ENCODE measurements at regions not wholly inside any gene's neighbourhood (a gene's known extent, or its start where the extent isn't known, plus 50 kb on each side); places are given as distances from the start of the nearest gene placed in this dataset.
"Not testable (repeated sequence)": the region's sequence is repeated elsewhere in the genome, so short reads cannot be mapped to it uniquely, and the experiment has no call there.

DNA sequence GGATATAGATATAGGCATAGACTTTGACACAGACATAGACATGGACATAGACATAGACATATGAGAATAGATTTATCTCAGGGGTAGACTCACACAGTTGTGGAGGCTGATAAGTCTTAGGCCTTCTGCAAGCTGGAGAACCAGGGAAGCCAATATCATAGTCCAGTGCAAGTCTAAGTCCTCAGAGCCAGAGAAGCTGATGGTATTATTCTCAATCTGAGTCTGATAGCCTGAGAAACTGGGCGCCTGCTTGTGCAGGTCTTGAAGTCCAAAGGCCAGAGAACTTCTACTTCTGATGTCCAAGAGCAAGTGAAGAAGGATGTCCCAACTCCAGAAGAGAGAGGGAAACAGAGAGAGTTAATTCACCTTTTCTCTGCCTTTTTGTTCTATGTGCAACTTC lies 476.5 kb downstream of the SLC6A15 start:
- H3K36me3 Mint-ChIP-seq (ENCODE audit: low read depth), result no peaks in the 10 kb centered on the region
- H3K9me3 Mint-ChIP-seq (ENCODE audit: insufficient read depth), result no peaks in the 10 kb centered on the region
- DNase-seq (no peak), ATAC-seq (no peak)
- no peaks in the 10 kb centered on the region for H3K27me3 Mint-ChIP-seq (ENCODE audit: low read depth)
- ChIA-PET CTCF (no interaction called here), POLR2A (no interaction called here)
- no peak overlapping the region for H3K4me3 Mint-ChIP-seq
- H3K4me1 Mint-ChIP-seq (ENCODE audit: low read depth), result no peaks in the 10 kb centered on the region
- no peak overlapping the region for H3K27ac Mint-ChIP-seq

DNA sequence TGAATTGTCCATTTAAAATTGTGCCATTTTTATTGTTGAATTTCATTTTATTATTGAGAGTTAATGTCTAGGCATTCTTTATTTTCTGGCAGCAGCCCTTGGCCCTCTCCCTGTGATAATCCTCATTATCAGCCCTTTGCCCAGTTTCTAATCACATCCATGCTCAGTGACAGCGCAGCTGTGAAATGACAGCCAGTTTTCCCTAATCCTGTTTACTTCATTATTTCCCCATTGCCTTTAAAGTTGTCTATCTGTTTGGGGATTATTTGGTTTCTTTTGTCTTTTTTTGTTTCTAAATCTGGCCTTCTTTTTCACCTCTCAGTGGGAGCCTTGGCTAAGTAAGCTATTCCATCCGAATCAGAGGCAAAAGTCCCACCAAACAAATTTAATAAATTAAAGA lies 476.9 kb downstream of the SLC6A15 start:
- CTCF ChIA-PET, result no interaction called here
- H3K27me3 Mint-ChIP-seq (ENCODE audit: low read depth), result no peaks in the 10 kb centered on the region
- H3K27ac Mint-ChIP-seq, result no peak overlapping the region
- POLR2A ChIA-PET, result no interaction called here
- no peak for DNase-seq
- H3K4me1 Mint-ChIP-seq (ENCODE audit: low read depth), result no peaks in the 10 kb centered on the region
- H3K9me3 Mint-ChIP-seq (ENCODE audit: insufficient read depth), result no peaks in the 10 kb centered on the region
- H3K36me3 Mint-ChIP-seq (ENCODE audit: low read depth), result no peaks in the 10 kb centered on the region
- ATAC-seq, result no peak
- H3K4me3 Mint-ChIP-seq, result no peak overlapping the region

DNA sequence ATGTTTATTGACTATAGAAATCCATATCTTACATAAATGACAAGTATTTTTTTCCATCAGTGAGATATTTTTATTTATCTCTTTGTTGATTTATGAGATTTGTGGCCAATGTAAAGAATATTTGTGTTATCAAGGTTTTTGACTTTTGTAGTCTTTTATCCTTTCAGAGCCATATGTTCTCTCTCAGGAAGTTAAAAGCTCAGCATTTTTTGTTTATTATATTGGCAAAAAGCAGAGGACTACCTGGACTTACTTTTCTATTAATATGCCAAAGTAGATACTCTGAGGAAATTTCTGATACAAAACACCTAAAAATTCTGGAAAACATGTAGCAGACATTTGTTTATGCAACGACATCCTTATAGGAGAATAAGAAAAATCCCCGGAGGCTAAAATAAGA lies 490.3 kb downstream of the SLC6A15 start:
- H3K4me1 Mint-ChIP-seq (ENCODE audit: low read depth), result no peaks in the 10 kb centered on the region
- DNase-seq (no peak), ATAC-seq (no peak)
- H3K27ac Mint-ChIP-seq, result no peak overlapping the region
- H3K27me3 Mint-ChIP-seq (ENCODE audit: low read depth), result no peaks in the 10 kb centered on the region
- H3K36me3 Mint-ChIP-seq (ENCODE audit: low read depth), result no peaks in the 10 kb centered on the region
- CTCF ChIA-PET, result no interaction called here
- H3K9me3 Mint-ChIP-seq (ENCODE audit: insufficient read depth), result no peaks in the 10 kb centered on the region
- H3K4me3 Mint-ChIP-seq, result no peak overlapping the region
- POLR2A ChIA-PET, result no interaction called here

DNA sequence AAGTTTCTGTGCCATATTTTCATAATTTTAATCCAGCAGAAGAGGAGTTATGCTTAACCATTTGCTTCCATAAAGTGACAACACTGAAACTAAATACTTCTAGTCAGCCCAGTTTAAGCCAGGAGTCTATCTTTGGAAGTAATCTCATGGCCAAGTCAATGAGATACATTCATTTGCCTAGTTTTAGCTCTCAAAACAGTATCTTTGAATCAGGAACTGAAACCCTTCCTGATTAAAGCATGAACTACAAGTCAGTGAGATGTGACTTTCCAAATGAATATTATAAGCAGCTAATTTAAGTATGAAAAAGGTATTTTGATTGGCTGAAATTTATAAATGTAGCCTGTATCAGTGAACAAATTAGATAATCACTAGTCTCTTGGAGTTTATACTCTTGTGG lies 491.5 kb downstream of the SLC6A15 start:
- Mint-ChIP-seq H3K9me3 (ENCODE audit: insufficient read depth) (no peaks in the 10 kb centered on the region), H3K36me3 (ENCODE audit: low read depth) (no peaks in the 10 kb centered on the region), H3K4me1 (ENCODE audit: low read depth) (no peaks in the 10 kb centered on the region), H3K4me3 (no peak overlapping the region), H3K27ac (no peak overlapping the region), H3K27me3 (ENCODE audit: low read depth) (no peaks in the 10 kb centered on the region)
- DNase-seq (no peak), ATAC-seq (no peak)
- ChIA-PET POLR2A (no interaction called here), CTCF (no interaction called here)

DNA sequence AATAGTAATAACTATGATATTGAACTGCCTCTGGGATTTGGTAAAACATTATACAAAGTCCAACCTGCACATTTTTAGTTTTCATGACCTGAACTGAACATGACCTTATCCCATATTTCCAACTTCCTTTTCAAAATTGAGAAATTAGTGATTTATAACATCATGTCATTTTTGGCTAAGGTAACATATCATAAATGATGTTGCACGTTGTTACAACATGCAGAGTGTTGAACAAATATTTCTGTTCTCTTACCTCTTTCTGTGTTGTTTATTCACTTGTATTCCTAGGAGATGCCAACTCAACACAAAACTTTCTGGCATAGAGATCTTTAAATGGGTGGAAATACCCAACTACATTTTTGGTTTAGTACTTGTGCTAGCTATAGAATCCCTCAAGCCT lies 496.0 kb downstream of the SLC6A15 start:
- ATAC-seq, result no peak

DNA sequence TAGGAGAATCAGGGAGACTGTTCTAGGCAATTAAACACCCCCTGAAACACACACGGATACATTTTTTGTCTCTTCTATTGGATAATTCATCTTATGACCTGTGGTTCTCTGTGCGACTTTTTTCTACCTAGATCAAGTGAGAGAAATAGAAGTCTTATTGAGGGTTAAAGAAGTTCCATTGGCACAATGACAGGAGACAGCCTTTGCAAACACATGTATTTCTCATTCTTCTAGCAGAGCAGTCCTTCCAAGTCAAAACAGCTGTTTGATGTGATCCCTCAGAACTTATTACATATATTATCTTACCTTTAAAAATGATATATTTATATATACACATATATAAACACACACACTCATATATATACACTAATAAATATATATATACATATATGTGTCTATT lies 496.7 kb downstream of the SLC6A15 start:
- H3K4me3 Mint-ChIP-seq, result no peak overlapping the region
- ATAC-seq, result no peak
- no peak for DNase-seq
- no peaks in the 10 kb centered on the region for H3K36me3 Mint-ChIP-seq (ENCODE audit: low read depth)
- CTCF ChIA-PET, result no interaction called here
- no peaks in the 10 kb centered on the region for H3K9me3 Mint-ChIP-seq (ENCODE audit: insufficient read depth)
- POLR2A ChIA-PET, result no interaction called here
- no peak overlapping the region for H3K27ac Mint-ChIP-seq
- H3K27me3 Mint-ChIP-seq (ENCODE audit: low read depth), result no peaks in the 10 kb centered on the region
- H3K4me1 Mint-ChIP-seq (ENCODE audit: low read depth), result no peaks in the 10 kb centered on the region

More for the DNA sequence above, 496.0 kb downstream of the SLC6A15 start:
- CTCF ChIA-PET, result no interaction called here
- POLR2A ChIA-PET, result no interaction called here
- Mint-ChIP-seq H3K4me3 (no peak overlapping the region), H3K36me3 (ENCODE audit: low read depth) (no peaks in the 10 kb centered on the region), H3K4me1 (ENCODE audit: low read depth) (no peaks in the 10 kb centered on the region), H3K9me3 (ENCODE audit: insufficient read depth) (no peaks in the 10 kb centered on the region), H3K27me3 (ENCODE audit: low read depth) (no peaks in the 10 kb centered on the region), H3K27ac (no peak overlapping the region)
- DNase-seq, result no peak

DNA sequence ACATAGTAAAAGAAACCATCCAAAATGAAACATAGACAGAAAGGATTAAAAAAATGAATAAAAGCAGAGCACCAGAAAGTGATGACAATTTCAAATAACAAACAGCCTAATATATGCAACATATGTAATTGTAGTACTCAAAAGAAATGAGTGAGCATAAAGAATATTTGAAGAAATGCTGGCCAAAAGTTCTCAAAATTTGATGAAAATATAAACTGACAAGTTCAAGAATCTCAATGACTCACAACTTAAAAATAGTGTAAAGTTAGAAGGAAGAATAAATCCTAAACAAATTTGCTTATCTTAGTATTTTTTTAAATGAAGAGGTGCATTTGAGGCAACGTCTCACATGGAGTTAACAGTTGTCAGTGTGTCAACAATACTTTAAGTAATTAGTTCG lies 498.9 kb downstream of the SLC6A15 start:
- DNase-seq, result no peak
- no peaks in the 10 kb centered on the region for H3K27me3 Mint-ChIP-seq (ENCODE audit: low read depth)
- no peaks in the 10 kb centered on the region for H3K4me1 Mint-ChIP-seq (ENCODE audit: low read depth)
- ChIA-PET POLR2A (no interaction called here), CTCF (no interaction called here)
- no peaks in the 10 kb centered on the region for H3K9me3 Mint-ChIP-seq (ENCODE audit: insufficient read depth)
- ATAC-seq, result no peak
- H3K4me3 Mint-ChIP-seq, result no peak overlapping the region
- no peak overlapping the region for H3K27ac Mint-ChIP-seq
- no peaks in the 10 kb centered on the region for H3K36me3 Mint-ChIP-seq (ENCODE audit: low read depth)

DNA sequence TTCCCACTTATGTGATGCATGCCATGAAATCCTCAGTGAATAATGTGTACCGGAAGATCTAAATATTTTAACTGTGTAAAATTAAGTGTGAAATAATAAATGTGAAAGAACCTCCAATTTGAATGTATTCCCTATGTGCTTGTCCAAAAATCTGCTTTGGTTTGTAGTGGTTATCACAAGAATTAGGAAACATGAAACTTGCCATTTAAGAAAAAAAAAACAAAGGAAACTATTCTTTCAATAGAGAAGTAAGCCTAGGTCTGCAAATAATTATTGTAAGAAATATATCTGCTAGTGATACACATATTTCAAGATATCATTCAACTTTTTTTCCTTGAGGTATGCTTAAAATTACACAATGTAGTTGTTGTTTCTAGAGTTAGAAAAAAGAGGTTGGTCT lies 500.4 kb downstream of the SLC6A15 start:
- ATAC-seq (no peak), DNase-seq (no peak)
- Mint-ChIP-seq H3K36me3 (ENCODE audit: low read depth) (no peaks in the 10 kb centered on the region), H3K27ac (no peak overlapping the region), H3K27me3 (ENCODE audit: low read depth) (no peaks in the 10 kb centered on the region), H3K4me1 (ENCODE audit: low read depth) (no peaks in the 10 kb centered on the region), H3K4me3 (no peak overlapping the region), H3K9me3 (ENCODE audit: insufficient read depth) (peaks cover 4% of the 10 kb centered on the region)
- POLR2A ChIA-PET, result no interaction called here
- CTCF ChIA-PET, result no interaction called here

DNA sequence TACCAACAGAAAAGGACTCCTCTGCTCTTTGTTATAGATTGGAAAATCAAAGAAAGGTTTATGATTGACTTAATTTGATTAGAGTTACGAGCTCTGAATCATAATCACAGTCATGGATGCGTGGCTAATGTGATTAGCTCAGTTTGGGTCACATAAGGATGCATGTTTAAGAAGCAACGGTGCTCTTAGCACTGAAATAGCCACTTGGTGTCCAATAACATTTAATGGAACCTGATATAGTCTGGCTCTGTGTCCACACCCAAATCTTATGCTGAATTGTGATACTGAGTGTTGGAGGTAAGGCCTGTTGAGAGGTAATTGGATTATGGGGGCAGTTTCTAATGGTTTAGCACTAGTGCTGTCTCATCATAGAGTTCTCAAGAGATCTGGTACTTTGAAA lies 501.6 kb downstream of the SLC6A15 start:
- ATAC-seq (no peak), DNase-seq (no peak)
- no peaks in the 10 kb centered on the region for H3K27me3 Mint-ChIP-seq (ENCODE audit: low read depth)
- H3K36me3 Mint-ChIP-seq (ENCODE audit: low read depth), result no peaks in the 10 kb centered on the region
- no peaks in the 10 kb centered on the region for H3K4me1 Mint-ChIP-seq (ENCODE audit: low read depth)
- H3K27ac Mint-ChIP-seq, result no peak overlapping the region
- CTCF ChIA-PET, result no interaction called here
- no peak overlapping the region for H3K4me3 Mint-ChIP-seq
- POLR2A ChIA-PET, result no interaction called here
- peaks cover 4% of the 10 kb centered on the region for H3K9me3 Mint-ChIP-seq (ENCODE audit: insufficient read depth)

DNA sequence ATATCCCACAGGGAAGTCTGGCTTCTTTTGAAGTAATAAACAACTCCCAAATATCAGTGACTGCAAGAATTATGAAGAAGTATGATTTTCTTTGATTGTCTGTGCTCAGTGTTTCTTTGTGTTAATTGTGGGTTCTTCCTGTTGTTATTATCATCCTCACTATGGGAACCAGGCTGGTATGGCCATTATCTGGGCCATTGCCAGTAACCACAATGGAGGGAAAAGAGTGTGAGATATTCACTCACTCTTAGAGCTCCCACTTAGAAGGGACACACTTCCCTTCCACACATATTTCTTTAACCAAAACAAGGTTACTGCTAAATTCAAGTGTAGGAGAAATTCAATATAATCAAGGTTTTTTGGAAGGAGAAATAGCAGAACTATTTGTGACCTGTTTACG lies 503.7 kb downstream of the SLC6A15 start:
- no peaks in the 10 kb centered on the region for H3K4me1 Mint-ChIP-seq (ENCODE audit: low read depth)

DNA sequence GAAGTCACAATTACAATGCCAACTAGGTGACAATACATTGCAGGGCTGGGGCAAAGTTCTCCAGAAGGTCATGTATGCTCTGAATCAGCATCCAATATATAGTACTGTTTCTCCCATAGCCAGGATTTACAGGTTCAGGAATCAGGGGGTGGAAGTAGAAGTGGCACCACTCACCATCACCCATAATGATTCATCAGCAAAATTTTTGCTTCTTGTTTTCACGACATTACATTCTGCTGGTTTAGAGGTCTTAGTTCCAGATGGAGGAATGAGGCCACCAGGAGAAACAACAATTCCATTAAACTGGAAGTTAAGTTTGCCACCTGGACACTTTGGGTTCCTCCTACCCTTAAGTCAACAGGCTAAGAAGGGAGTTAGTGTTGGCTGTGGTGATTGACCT lies 505.9 kb downstream of the SLC6A15 start:
- POLR2A ChIA-PET; H3K9me3 Mint-ChIP-seq (ENCODE audit: insufficient read depth); ATAC-seq; DNase-seq; H3K36me3 Mint-ChIP-seq (ENCODE audit: low read depth); CTCF ChIA-PET; H3K4me1 Mint-ChIP-seq (ENCODE audit: low read depth); H3K27ac Mint-ChIP-seq; H3K27me3 Mint-ChIP-seq (ENCODE audit: low read depth); H3K4me3 Mint-ChIP-seq: not testable (repeated sequence)

More for the DNA sequence above, 503.7 kb downstream of the SLC6A15 start:
- POLR2A ChIA-PET, result no interaction called here
- no peaks in the 10 kb centered on the region for H3K27me3 Mint-ChIP-seq (ENCODE audit: low read depth)
- ATAC-seq, result no peak
- H3K4me3 Mint-ChIP-seq, result no peak overlapping the region
- H3K9me3 Mint-ChIP-seq (ENCODE audit: insufficient read depth), result peaks cover 4% of the 10 kb centered on the region
- H3K36me3 Mint-ChIP-seq (ENCODE audit: low read depth), result no peaks in the 10 kb centered on the region
- no peak for DNase-seq
- no peak overlapping the region for H3K27ac Mint-ChIP-seq
- CTCF ChIA-PET, result no interaction called here

DNA sequence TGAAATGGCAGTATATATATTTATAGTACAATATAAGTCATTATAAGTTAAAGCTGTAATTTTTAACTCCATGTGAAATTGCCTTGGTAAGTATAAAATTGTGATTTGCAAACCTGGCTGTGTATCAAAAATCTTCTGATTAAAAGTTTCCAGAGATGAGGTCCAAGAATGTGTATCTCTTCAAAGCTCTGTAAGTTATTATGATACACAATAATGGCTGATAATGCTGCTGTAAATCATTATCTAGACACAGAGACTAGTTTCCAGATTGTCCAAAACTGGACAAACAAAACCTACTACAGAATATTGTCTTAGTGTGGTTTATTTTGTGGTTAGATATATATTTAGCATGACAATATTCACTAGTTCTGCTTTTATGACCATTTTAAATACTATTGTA lies 514.8 kb downstream of the SLC6A15 start:
- no peaks in the 10 kb centered on the region for H3K27me3 Mint-ChIP-seq (ENCODE audit: low read depth)
- no peaks in the 10 kb centered on the region for H3K36me3 Mint-ChIP-seq (ENCODE audit: low read depth)
- H3K4me1 Mint-ChIP-seq (ENCODE audit: low read depth), result no peaks in the 10 kb centered on the region
- ChIA-PET CTCF (no interaction called here), POLR2A (no interaction called here)
- DNase-seq (no peak), ATAC-seq (no peak)
- no peak overlapping the region for H3K27ac Mint-ChIP-seq
- no peak overlapping the region for H3K4me3 Mint-ChIP-seq
- no peaks in the 10 kb centered on the region for H3K9me3 Mint-ChIP-seq (ENCODE audit: insufficient read depth)

DNA sequence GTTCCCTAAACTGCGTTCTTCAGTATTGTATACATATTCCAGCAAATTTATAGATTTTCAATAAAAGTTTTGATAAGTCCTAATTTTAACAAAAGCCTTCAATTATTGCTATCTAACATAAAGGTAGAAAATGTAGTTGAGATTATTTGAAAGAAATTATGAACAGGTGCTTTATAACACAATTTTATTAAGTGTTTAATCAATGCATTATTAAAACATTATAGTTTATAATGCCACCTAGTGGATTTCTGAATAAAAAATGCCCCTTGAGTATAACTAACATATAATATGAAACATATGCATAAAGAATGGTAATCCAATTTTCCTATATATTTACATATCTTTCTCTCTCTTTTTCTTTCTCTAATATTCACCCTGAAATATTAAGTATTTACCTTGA lies 515.3 kb downstream of the SLC6A15 start:
- DNase-seq (no peak), ATAC-seq (no peak)
- POLR2A ChIA-PET, result no interaction called here
- no peaks in the 10 kb centered on the region for H3K4me1 Mint-ChIP-seq (ENCODE audit: low read depth)
- H3K4me3 Mint-ChIP-seq, result no peak overlapping the region
- H3K9me3 Mint-ChIP-seq (ENCODE audit: insufficient read depth), result no peaks in the 10 kb centered on the region
- H3K27me3 Mint-ChIP-seq (ENCODE audit: low read depth), result no peaks in the 10 kb centered on the region
- no peaks in the 10 kb centered on the region for H3K36me3 Mint-ChIP-seq (ENCODE audit: low read depth)
- no peak overlapping the region for H3K27ac Mint-ChIP-seq
- CTCF ChIA-PET, result no interaction called here

DNA sequence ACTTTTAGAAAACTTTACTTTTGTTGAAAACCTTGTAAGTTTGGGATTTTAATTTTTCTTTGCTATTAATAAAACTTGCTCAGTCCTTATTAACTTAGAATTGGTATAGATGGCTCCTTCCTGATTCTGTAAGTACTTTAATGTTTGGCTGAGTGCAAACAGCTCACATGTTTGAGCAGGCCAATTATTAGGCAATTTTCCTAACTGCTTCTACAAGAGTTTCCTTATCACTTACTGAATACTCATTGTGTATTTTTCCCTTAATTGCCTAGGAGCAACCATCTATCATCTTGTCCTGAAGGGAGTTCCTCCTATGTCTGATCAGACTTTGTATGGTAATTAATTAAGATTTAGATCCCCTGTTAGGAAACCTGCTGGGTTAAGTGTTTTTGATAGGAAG lies 521.4 kb downstream of the SLC6A15 start:
- H3K4me3 Mint-ChIP-seq; CTCF ChIA-PET; DNase-seq; POLR2A ChIA-PET; H3K27me3 Mint-ChIP-seq (ENCODE audit: low read depth); H3K4me1 Mint-ChIP-seq (ENCODE audit: low read depth); H3K9me3 Mint-ChIP-seq (ENCODE audit: insufficient read depth); H3K27ac Mint-ChIP-seq; H3K36me3 Mint-ChIP-seq (ENCODE audit: low read depth); ATAC-seq: not testable (repeated sequence)
